NCI-H69 (cell line): ENCODE measurements at regions not wholly inside any gene's neighbourhood (a gene's known extent, or its start where the extent isn't known, plus 50 kb on each side); places are given as distances from the start of the nearest gene placed in this dataset.
A peak's percentile ranks its signal among the peaks of the same experiment; 100 is the strongest.

ENCODE experiments used
- DNase-seq: peaks from one replicate; lab custom pipeline; 2025; lab: John Stamatoyannopoulos, UW

GRCh38 chr13:70634893-70635292, 526.6 kb upstream of the KLHL1 start:
- DNase-seq, result no peak

DNA sequence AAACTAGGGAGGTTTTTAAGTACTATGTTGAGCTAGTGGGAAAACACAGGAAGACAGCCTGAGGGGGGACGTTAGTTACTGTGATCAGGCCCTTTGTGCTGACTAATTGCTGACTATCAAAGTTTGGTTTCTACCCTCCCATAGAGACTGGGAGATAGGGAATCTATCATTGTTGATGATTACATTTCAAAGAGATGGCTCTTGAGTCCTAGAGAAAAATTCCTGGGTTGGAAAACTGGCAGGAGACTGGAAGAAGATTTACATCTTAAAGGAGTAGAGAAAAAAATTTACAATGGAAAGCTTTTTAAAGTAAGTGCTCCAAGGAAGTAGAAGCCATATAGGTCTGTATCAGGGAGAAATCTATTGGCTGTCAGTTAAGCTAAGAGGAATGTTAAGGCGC, 522.0 kb upstream of the KLHL1 start:
- DNase-seq, result peak; percentile 52

GRCh38 chr13:70623239-70623638, 515.0 kb upstream of the KLHL1 start:
- peak; percentile 26 for DNase-seq

DNA sequence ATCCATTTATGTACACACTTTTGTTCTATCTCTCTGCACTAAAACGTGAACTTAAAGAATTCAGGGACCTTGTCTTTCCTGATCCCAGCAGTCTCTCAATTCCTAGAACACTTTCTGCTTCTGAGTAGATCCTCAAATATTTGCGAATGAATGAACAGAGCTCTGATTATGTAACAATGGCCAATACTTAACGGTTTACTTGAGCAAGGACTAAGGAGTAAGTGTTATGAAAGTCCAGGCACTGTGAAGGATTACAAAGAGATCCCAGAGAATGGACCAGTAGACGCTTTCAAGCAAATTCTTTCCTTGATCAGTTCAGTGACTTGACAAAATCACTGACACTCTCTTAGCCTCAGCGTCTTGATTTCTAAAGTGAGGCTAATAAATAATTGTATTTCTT, 514.5 kb upstream of the KLHL1 start:
- DNase-seq, result no peak

GRCh38 chr13:70619936-70620335, 511.7 kb upstream of the KLHL1 start:
- no peak for DNase-seq

DNA sequence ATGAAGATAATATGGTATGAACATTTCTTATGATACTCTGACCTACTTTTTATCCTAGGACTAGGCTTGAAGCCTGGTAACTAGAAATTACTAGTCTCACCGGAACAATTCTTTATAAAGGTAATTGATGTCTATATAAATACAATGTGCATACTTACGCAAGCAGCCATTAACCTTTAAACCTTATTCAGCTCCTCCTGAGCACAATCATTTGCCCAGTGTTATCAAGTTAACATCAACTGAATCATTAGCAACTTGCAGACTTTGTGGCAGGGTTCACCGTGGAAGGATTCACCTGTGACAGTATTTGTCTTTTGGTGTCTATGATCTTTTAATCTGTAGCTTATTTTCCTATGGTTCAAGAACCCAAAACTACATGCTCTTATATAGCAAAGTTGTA, 508.6 kb upstream of the KLHL1 start:
- peak; percentile 83 for DNase-seq

GRCh38 chr13:70613295-70613694, 505.0 kb upstream of the KLHL1 start:
- peak; percentile 51 for DNase-seq

GRCh38 chr13:70612881-70613280, 504.6 kb upstream of the KLHL1 start:
- DNase-seq, result peak; percentile 56

GRCh38 chr13:70604448-70604847, 496.2 kb upstream of the KLHL1 start:
- peak; percentile 40 for DNase-seq

- no peak for DNase-seq
Measured at GRCh38 chr13:70593716-70594115, 485.5 kb upstream of the KLHL1 start.

DNA sequence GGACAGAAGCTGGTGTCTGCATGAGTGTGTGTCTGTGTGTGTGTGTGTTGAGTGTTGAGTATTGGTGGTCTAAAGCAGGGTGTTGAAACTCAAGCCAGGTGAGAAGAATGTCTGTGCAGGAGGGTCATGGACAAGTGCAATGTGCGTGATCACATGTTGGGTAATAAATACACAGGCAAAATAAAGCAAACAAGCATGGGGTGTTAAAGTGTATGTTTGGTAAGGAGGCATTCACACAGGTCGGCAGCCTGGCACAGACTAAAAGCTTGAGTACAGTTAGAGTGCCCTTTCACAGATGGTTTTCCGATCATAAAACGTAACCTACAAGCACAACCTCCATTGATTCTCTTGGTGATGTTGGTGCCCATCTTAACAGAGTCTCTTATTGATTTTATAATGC, 476.9 kb upstream of the KLHL1 start:
- peak; percentile 82 for DNase-seq

DNA sequence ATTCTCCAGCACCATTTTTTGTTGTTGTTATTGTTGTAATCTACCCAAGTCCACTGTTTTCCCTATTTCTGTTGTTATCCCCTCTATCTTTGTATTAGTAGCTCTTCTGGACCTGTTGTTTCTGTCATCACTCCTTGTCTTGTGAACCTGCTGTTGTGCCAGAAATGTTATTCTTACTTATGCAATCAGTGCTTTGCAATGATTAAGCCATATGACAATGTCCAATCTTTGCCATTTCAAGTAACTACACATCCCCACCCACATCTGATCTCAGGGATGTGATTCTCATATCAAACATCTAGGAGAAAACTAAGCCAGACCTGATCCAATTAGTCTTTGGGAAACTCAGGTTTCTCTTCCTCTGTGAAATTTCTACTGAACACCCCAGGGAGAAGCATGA, 472.6 kb upstream of the KLHL1 start:
- no peak for DNase-seq

DNA sequence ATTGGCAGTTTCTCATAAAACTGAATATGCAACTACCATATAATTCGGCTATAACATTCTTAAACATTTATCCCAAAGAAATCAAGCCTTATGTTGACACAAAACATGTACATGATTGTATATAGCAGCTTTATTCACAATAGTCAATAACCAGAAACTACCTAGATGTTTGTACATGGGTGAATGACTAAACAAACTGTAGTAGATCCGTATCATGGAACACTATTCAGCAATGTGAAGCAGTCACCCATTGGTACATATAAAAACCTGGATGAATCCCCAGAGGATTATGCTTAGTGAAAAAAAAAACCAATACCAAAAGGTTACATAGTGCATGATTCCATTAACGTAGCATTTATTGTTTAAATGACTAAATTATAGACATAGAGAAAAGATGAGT, 471.7 kb upstream of the KLHL1 start:
- no peak for DNase-seq

DNA sequence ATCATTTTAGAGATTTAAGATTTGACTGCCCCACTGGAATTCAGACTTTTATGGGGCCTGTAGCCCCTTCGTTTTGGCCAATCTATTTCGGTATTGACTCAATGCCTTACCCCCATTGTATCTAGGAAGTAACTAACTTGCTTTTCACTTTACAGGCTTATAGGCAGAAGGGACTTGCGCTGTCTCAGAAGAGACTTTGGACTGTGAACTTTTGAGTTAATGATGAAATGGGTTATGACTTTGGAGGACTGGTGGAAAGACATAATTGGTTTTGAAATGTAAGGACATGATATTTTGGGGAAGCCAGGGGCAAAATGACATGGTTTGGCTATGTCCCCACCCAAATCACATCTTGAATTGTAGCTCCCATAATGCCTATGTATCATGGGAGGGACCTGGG, 463.0 kb upstream of the KLHL1 start:
- DNase-seq, result no peak

DNA sequence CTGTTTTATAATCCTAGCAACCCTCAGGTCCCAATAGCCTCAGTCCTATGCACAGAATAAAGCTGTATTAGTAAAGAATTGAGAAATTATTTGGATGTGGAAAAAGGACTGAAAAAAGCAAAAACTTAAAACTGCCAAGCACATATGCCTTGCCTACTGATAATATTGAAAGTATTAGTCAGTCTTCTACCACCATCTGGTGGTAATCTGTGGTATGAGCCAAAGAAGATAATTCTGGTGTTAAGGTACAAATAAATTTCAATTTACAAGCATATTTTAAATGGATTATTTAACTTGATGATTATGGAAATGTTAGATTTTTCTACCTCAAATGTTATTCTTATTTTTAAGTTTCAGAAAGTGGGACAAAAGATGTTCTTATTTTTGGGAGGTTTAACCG, 460.3 kb upstream of the KLHL1 start:
- DNase-seq, result peak; percentile 47

GRCh38 chr13:70544706-70545105, 436.5 kb upstream of the KLHL1 start:
- DNase-seq, result no peak

- DNase-seq, result no peak
Measured at GRCh38 chr13:70541451-70541850, 433.2 kb upstream of the KLHL1 start.

DNA sequence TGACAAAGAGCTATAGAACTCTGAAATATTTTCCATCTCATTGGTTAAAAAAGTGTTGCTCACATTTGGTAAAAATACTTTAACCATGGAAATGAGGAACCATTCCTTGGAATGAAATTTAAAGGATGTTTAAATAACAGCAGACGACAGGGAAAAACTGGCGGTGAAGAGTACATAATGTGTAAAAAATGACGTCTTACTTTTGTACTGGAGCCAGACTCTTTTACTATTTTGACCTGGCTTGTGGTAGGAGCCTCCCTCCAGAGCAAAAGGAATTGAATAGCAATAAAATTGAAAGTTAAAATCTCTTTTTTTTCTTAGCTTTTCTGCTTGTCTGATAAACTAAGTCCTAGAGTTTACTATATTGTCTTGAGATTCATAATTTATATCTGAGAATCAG, 426.2 kb upstream of the KLHL1 start:
- no peak for DNase-seq

DNA sequence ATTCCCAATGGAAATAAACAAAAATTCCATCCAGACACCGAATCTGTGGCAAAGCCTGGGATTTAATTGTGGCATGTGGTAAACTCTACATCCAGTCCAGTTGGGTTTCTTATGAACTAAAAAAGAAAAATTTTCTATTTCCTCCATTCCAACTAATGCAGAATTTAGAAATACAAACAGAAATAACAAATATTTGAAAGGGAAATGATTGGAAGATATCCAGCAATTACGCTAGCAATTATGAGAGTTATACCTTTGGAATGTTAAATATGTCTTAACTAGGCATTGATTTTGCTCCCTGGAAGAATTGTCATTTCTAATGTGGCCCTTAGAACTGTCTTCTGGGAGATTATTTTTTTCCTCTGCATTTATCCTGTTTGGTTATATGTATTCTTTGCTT, 421.4 kb upstream of the KLHL1 start:
- DNase-seq, result no peak

DNA sequence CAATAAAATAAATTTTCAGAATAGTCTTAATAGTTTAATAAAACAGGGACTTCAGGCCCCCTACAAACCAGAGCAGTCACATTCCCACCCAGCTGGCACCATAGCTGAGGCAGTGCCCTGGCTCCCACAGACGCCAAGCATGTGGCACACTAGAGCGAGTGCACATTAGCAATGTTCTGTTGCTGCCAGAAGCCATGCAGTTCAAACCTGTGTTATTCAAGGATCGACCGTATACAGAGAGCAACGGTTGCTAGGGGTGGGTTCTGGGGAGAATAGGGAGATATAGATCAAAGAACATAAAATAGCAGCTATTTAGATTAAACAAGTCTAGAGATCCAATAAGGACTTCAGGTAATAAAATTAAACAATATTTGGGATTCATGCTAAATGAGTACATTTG, 419.3 kb upstream of the KLHL1 start:
- DNase-seq, result peak; percentile 73

DNA sequence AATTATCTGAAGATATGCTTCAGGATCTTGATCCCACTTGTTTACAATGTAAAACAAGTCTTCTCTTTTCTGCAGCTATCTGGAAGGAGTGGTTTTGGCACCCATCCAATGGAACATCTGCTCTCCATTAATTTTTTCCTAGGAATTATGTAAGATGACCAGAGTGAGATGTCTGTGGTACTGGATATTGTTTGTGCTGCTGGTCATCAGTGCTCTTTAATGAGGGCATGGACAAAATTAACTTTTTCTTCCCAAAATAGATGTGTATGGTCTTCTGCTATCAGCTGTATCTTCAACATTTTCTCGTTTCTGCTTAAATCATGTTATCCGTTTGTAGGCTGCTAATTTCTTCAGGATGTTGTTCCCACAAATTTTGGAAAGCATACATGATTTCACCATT, 415.4 kb upstream of the KLHL1 start:
- peak; percentile 83 for DNase-seq

DNA sequence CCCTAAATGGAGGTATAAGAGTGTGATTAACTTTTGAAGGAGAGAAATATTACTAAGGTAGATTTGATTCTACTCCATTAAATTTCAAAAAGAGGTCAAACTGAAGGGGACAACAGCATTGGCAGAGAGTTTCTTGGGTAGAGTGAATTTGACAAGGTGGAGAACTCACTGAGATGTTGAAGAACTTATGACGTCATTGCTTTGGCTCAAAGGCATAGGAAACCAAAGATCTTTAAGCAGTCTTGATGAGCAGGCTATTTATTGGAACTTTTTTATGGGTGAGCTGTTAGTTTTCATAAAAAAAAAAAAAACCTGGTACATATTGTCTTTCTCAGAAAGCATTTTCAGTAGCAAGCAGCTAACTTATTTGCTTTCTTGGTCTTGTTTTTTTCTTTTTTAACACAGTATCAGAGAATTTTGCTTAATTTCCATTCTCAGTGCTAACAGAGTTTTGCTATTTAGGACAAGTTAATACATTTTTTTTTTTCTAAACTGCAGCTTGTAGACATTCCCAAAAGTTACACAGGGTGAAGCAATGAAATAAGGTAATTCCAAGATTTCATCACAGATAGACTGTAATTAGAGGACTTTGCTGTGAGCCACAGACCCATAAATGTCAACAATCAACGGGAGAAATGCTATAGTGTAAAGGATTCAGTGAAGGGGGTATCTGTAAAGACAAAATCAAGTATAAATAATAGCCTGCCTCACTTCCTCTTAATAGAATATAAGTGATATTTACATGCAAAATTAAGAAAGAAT, 412.2 kb upstream of the KLHL1 start:
- peak; percentile 9 for DNase-seq

- DNase-seq, result no peak
Measured at GRCh38 chr13:70518081-70518480, 409.8 kb upstream of the KLHL1 start.

DNA sequence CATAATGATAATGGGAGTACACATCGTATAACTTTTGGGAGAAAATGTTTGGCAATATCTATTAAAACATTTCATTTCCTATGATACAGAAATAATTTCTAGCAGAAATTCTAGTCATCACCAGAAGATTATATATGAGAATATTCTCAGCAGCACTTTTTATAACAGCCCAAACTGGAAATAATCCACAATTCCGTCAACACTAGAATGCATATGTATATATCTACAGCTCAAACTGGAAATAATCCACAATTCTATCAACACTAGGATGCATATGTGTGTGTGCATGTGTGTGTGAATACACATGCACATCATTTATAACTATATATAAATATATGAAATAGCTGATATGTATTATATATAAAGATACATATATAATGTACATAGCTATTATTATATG, 408.0 kb upstream of the KLHL1 start:
- DNase-seq, result no peak
